Esophagus squamous epithelium (tissue), 5 donors: ENCODE measurements at regions not wholly inside any gene's neighbourhood (a gene's known extent, or its start where the extent isn't known, plus 50 kb on each side); places are given as distances from the start of the nearest gene placed in this dataset.

ENCODE experiments used
- DNase-seq: peaks from one replicate; lab custom pipeline; 2025; lab: John Stamatoyannopoulos, UW
- H3K27ac ChIP-seq, 4 donors: fragments of 200-600 bp; sonication (generic); one replicate each; pipeline ENCODE4 v1.5.1; 2016 to 2019; ENCODE audit warnings: mild to moderate bottlenecking in 1 of 4
- H3K27me3 ChIP-seq, 4 donors: fragments of 200-600 bp; sonication (generic); 1 replicate in 3 of 4; 2 replicates in 1 of 4; pipeline versions ENCODE4 v1.5.1 to v1.6.0; 2017 to 2021; ENCODE audit warnings: antibody characterized with exemption in 1 of 4
- H3K36me3 ChIP-seq, 3 donors: fragments of 200-600 bp; sonication (generic); one replicate each; pipeline ENCODE4 v1.5.1; 2016 to 2019
- H3K4me1 ChIP-seq, 3 donors: fragments of 200-600 bp; sonication (generic); one replicate each; pipeline ENCODE4 v1.5.1; 2017 to 2019
- H3K4me3 ChIP-seq, 4 donors: fragments of 200-600 bp; sonication (generic); 1 replicate in 3 of 4; 2 replicates in 1 of 4; pipeline ENCODE4 v1.5.1; 2016 to 2019; ENCODE audit warnings: mild to moderate bottlenecking in 2 of 4, moderate library complexity in 1 of 4
- H3K9me3 ChIP-seq, 3 donors: fragments of 200-600 bp; sonication (generic); one replicate each; pipeline ENCODE4 v1.5.1; 2016 to 2019
- CTCF ChIP-seq, 6 experiments: fragments of 450-650 bp in 4 of 6; fragments of 200-600 bp in 2 of 6; sonication (generic) in 2 of 6; IDR thresholded peaks; one replicate each; pipeline ENCODE4 v1.5.1; 2016 to 2019; ENCODE audit warnings: antibody characterized with exemption in 6 of 6, mild to moderate bottlenecking in 4 of 6, moderate library complexity in 4 of 6
- POLR2A ChIP-seq, 4 donors: fragments of 450-650 bp; IDR thresholded peaks; one replicate each; pipeline ENCODE4 v1.6.1; 2017; ENCODE audit warnings: antibody characterized with exemption in 4 of 4, mild to moderate bottlenecking in 4 of 4, moderate library complexity in 3 of 4
- WGBS, 2 donors: methylation state at CpG; one replicate each; pipeline ENCODE4 v1.1.5; 2018; 5-methylcytosine and 5-hydroxymethylcytosine counted together
- intact Hi-C: fragments of 100-400 bp; cut with DNase I; formaldehyde crosslinking; loops from one replicate; pipeline ENCODE4 v1.15.0; 2022
- donor health status: DM: yes; HTN: yes; CAD: no.

GRCh38 chr17:36854982-36855381, 82.3 kb upstream of the LHX1 start:
- no peak for DNase-seq
- no peak for TF ChIP-seq CTCF (IDR thresholded peaks at IDR 0.05)
- TF ChIP-seq POLR2A (IDR thresholded peaks at IDR 0.05), result no peak
- H3K4me3 ChIP-seq, result no peak overlapping the region
- no peaks in the 10 kb centered on the region for H3K9me3 ChIP-seq
- 54 to 57% methylated on average over 3 of the region's 3 CpGs for WGBS, 2 donors
- no peaks in the 10 kb centered on the region for H3K36me3 ChIP-seq
- peaks cover 0 to 72% (median 0%) of the 10 kb centered on the region in 4 donors for H3K27me3 ChIP-seq
- intact Hi-C loops, result no loop called here
- H3K27ac ChIP-seq, result no peak overlapping the region
- peaks cover 0 to 4% (median 0%) of the 10 kb centered on the region in 3 donors for H3K4me1 ChIP-seq

GRCh38 chr17:36855459-36855858, 81.8 kb upstream of the LHX1 start:
- peaks cover 0 to 77% (median 0%) of the 10 kb centered on the region in 4 donors for H3K27me3 ChIP-seq
- intact Hi-C loops, result no loop called here
- no peaks in the 10 kb centered on the region for H3K9me3 ChIP-seq
- 81 to 92% methylated on average over 3 to 4 of the region's 4 CpGs for WGBS, 2 donors
- no peaks in the 10 kb centered on the region for H3K36me3 ChIP-seq
- H3K27ac ChIP-seq, result no peak overlapping the region
- no peak overlapping the region for H3K4me3 ChIP-seq
- DNase-seq, result no peak
- H3K4me1 ChIP-seq, result peaks cover 0 to 4% (median 0%) of the 10 kb centered on the region in 3 donors
- TF ChIP-seq CTCF (IDR thresholded peaks at IDR 0.05) (no peak), POLR2A (IDR thresholded peaks at IDR 0.05) (no peak)

- H3K27ac ChIP-seq, result no peak overlapping the region
- H3K27me3 ChIP-seq, result peaks cover 0 to 77% (median 0%) of the 10 kb centered on the region in 4 donors
- DNase-seq, result no peak
- intact Hi-C loops, result no loop called here
- H3K4me3 ChIP-seq, result no peak overlapping the region
- peaks cover 0 to 4% (median 0%) of the 10 kb centered on the region in 3 donors for H3K4me1 ChIP-seq
- TF ChIP-seq CTCF (IDR thresholded peaks at IDR 0.05) (no peak), POLR2A (IDR thresholded peaks at IDR 0.05) (no peak)
- H3K9me3 ChIP-seq, result no peaks in the 10 kb centered on the region
- WGBS, 2 donors, result 35 to 37% methylated on average over 7 of the region's 7 CpGs
- H3K36me3 ChIP-seq, result no peaks in the 10 kb centered on the region
Observed at GRCh38 chr17:36856222-36856621, 81.1 kb upstream of the LHX1 start.

- no peak for TF ChIP-seq POLR2A (IDR thresholded peaks at IDR 0.05)
- no peak for TF ChIP-seq CTCF (IDR thresholded peaks at IDR 0.05)
- no peaks in the 10 kb centered on the region for H3K36me3 ChIP-seq
Observed at GRCh38 chr17:36856903-36857381, 80.3 kb upstream of the LHX1 start.

GRCh38 chr17:36857698-36858097, 79.6 kb upstream of the LHX1 start:
- intact Hi-C loops, result no loop called here
- peaks cover 0 to 4% (median 0%) of the 10 kb centered on the region in 3 donors for H3K4me1 ChIP-seq
- 64 to 66% methylated on average over 12 to 13 of the region's 13 CpGs for WGBS, 2 donors

More at GRCh38 chr17:36856903-36857381, 80.3 kb upstream of the LHX1 start:
- intact Hi-C loops, result no loop called here
- Histone ChIP-seq H3K27me3 (peaks cover 0 to 77% (median 0%) of the 10 kb centered on the region in 4 donors), H3K9me3 (no peaks in the 10 kb centered on the region), H3K4me1 (peaks cover 0 to 4% (median 0%) of the 10 kb centered on the region in 3 donors), H3K4me3 (no peak overlapping the region), H3K27ac (no peak overlapping the region)
- WGBS, 2 donors, result 50 to 61% methylated on average over 16 of the region's 16 CpGs
- no peak for DNase-seq

More at GRCh38 chr17:36857698-36858097, 79.6 kb upstream of the LHX1 start:
- no peak for TF ChIP-seq CTCF (IDR thresholded peaks at IDR 0.05)
- TF ChIP-seq POLR2A (IDR thresholded peaks at IDR 0.05), result no peak
- Histone ChIP-seq H3K4me3 (no peak overlapping the region), H3K9me3 (no peaks in the 10 kb centered on the region), H3K27ac (no peak overlapping the region), H3K36me3 (no peaks in the 10 kb centered on the region), H3K27me3 (peaks cover 0 to 83% (median 0%) of the 10 kb centered on the region in 4 donors)
- no peak for DNase-seq
